DND-41 (cell line): ENCODE measurements at regions not wholly inside any gene's neighbourhood (a gene's known extent, or its start where the extent isn't known, plus 50 kb on each side); places are given as distances from the start of the nearest gene placed in this dataset.

ENCODE experiments used
- EZH2 ChIP-seq: IDR thresholded peaks from 3 replicates; pipeline ENCODE4 v1.6.1; 2012; ENCODE audit warnings: borderline replicate concordance, low read depth, mild to moderate bottlenecking, moderate library complexity, low read length, inconsistent platforms; ENCODE audit not compliant: severe bottlenecking
- TF ChIP-seq, protein P1 (sequence below): IDR thresholded peaks from 2 replicates; pipeline ENCODE4 v1.5.1; 2012; ENCODE audit warnings: borderline replicate concordance, low read length, moderate library complexity, mild to moderate bottlenecking; ENCODE audit not compliant: poor library complexity, severe bottlenecking; ENCODE audit errors: extremely low read depth

DNA sequence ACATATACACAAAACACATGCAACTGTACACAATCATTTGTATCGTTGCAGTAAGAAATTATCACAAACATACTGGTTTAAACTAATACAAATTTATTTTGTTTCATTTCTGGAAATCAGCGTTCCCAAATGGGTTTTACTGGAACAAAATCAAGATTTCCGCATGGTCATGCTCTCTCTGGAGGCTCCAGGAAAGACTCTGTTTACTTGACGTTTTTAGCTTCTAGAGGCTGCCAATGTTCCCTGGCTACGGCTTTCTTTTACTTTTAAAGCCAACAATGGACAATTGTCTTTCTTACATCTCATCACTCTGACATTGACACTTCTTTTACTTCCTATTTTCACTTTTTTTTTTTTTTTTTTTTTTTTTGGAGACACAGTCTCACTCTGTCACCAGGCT is 793.1 kb downstream of the CDH9 start:
- TF ChIP-seq, protein P1, sequence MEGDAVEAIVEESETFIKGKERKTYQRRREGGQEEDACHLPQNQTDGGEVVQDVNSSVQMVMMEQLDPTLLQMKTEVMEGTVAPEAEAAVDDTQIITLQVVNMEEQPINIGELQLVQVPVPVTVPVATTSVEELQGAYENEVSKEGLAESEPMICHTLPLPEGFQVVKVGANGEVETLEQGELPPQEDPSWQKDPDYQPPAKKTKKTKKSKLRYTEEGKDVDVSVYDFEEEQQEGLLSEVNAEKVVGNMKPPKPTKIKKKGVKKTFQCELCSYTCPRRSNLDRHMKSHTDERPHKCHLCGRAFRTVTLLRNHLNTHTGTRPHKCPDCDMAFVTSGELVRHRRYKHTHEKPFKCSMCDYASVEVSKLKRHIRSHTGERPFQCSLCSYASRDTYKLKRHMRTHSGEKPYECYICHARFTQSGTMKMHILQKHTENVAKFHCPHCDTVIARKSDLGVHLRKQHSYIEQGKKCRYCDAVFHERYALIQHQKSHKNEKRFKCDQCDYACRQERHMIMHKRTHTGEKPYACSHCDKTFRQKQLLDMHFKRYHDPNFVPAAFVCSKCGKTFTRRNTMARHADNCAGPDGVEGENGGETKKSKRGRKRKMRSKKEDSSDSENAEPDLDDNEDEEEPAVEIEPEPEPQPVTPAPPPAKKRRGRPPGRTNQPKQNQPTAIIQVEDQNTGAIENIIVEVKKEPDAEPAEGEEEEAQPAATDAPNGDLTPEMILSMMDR: no peak
- no peak for TF ChIP-seq EZH2
